ENCODE measurements at regions not wholly inside any gene's neighbourhood (a gene's known extent, or its start where the extent isn't known, plus 50 kb on each side); places are given as distances from the start of the nearest gene placed in this dataset.
A peak's percentile ranks its signal among the peaks of the same experiment; 100 is the strongest.

- no peak for DNase-seq
Measured at GRCh38 chr3:193829781-193830180, 236.8 kb downstream of the OPA1 start.

GRCh38 chr3:193830791-193831191 lies 237.8 kb downstream of the OPA1 start:
- DNase-seq, result no peak

- no peak for DNase-seq
Measured at GRCh38 chr3:193831495-193832455, 238.8 kb downstream of the OPA1 start.

GRCh38 chr3:193832833-193833413 lies 239.9 kb downstream of the OPA1 start:
- no peak for DNase-seq

GRCh38 chr3:193833592-193833991 lies 240.6 kb downstream of the OPA1 start:
- DNase-seq, result no peak

- no peak for DNase-seq
Measured at GRCh38 chr3:193835414-193835813, 242.4 kb downstream of the OPA1 start.

GRCh38 chr3:193836511-193836910 lies 243.5 kb downstream of the OPA1 start:
- no peak for DNase-seq

- DNase-seq, result no peak
Measured at GRCh38 chr3:193836918-193837317, 243.9 kb downstream of the OPA1 start.

GRCh38 chr3:193837347-193837827 lies 244.4 kb downstream of the OPA1 start:
- no peak for DNase-seq

- DNase-seq, result no peak
Measured at GRCh38 chr3:193840111-193840641, 247.2 kb downstream of the OPA1 start.

- no peak for DNase-seq
Measured at GRCh38 chr3:193841581-193841980, 248.6 kb downstream of the OPA1 start.

- peak; percentile 53 for DNase-seq
Measured at GRCh38 chr3:193842029-193842798, 249.2 kb downstream of the OPA1 start.

GRCh38 chr3:193842832-193843473 lies 249.9 kb downstream of the OPA1 start:
- DNase-seq, result peak; percentile 31

- no peak for DNase-seq
Measured at GRCh38 chr3:193843474-193844301, 250.7 kb downstream of the OPA1 start.

- DNase-seq, result no peak
Measured at GRCh38 chr3:193844472-193844871, 251.5 kb downstream of the OPA1 start.

GRCh38 chr3:193845144-193845543 lies 252.1 kb downstream of the OPA1 start:
- no peak for DNase-seq

- no peak for DNase-seq
Measured at GRCh38 chr3:193846569-193846968, 253.6 kb downstream of the OPA1 start.

GRCh38 chr3:193847402-193847801 lies 254.4 kb downstream of the OPA1 start:
- no peak for DNase-seq

GRCh38 chr3:193848547-193848946 lies 255.5 kb downstream of the OPA1 start:
- DNase-seq, result no peak

GRCh38 chr3:193850084-193850619 lies 257.1 kb downstream of the OPA1 start:
- DNase-seq, result no peak

- DNase-seq, result no peak
Measured at GRCh38 chr3:193851428-193851847, 258.4 kb downstream of the OPA1 start.

All from KG1 (cell line).